Activated naive CD4-positive, alpha-beta T cell treated with anti-CD3 and anti-CD28 coated beads, Interleukin-2, amount 50 U/mL, for 24 hours (primary cell): ENCODE measurements at regions not wholly inside any gene's neighbourhood (a gene's known extent, or its start where the extent isn't known, plus 50 kb on each side); places are given as distances from the start of the nearest gene placed in this dataset.

Experiments
- H3K27ac Mint-ChIP-seq: one replicate; pipeline ENCODE4 v1.8.0; 2021; ENCODE audit warnings: mild to moderate bottlenecking, mixed read lengths
- H3K27me3 Mint-ChIP-seq: one replicate; pipeline ENCODE4 v1.8.0; 2021; ENCODE audit warnings: mixed read lengths
- H3K36me3 Mint-ChIP-seq: one replicate; pipeline ENCODE4 v1.8.0; 2021; ENCODE audit warnings: mixed read lengths
- H3K4me1 Mint-ChIP-seq: one replicate; pipeline ENCODE4 v1.8.0; 2021; ENCODE audit warnings: mixed read lengths
- H3K4me3 Mint-ChIP-seq: one replicate; pipeline ENCODE4 v1.8.0; 2021; ENCODE audit warnings: mild to moderate bottlenecking, mixed read lengths
- H3K9me3 Mint-ChIP-seq: one replicate; pipeline ENCODE4 v1.8.0; 2021; ENCODE audit warnings: mixed read lengths

DNA sequence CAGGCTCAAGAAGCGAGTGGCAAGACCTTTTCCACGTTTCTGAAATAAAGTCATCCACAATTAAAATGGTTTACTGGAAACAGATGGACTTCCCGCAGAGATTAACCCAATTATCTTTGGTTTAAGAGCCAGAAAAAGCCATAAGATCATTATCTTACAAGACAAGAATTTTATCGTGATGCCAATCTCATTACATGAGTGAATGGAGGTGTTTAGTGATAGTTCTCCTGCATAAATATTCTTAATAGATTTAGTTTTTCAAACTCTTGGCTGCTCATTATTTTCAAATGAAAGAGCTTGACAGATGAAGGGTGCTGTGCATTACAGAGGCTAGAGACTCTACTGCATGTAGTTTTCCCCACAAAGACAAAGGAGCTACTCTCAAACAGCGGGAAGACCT lies 1028.4 kb upstream of the PIK3C3 start:
- H3K9me3 Mint-ChIP-seq, result peaks cover 5% of the 10 kb centered on the region
- H3K4me3 Mint-ChIP-seq, result no peak overlapping the region
- H3K36me3 Mint-ChIP-seq, result no peaks in the 10 kb centered on the region
- H3K27me3 Mint-ChIP-seq, result no peaks in the 10 kb centered on the region
- no peak overlapping the region for H3K27ac Mint-ChIP-seq
- no peaks in the 10 kb centered on the region for H3K4me1 Mint-ChIP-seq

DNA sequence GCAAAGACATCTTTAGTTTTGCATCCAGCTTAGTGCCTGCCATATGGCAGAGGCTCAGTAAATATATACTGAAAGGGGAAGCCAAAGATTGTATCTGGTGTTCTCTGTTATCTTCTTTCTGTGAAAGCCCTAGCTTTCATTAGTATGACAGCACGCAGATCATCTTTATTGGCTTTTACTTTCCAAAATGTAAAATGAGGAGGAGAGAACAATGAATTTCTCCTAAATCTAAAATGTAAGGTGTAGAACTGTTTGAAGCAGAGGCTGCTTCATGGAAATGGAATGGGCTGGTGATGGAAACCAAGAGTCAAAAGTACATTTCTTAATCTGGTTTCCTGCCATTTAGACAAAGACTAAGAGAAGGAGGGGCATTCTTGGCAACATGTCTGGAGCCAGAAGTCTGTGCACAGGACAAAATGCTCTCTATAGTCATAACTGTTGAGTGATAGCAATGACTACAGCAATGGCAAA lies 1029.9 kb upstream of the PIK3C3 start:
- no peak overlapping the region for H3K4me3 Mint-ChIP-seq
- no peak overlapping the region for H3K27ac Mint-ChIP-seq
- H3K9me3 Mint-ChIP-seq, result peaks cover 5% of the 10 kb centered on the region
- no peaks in the 10 kb centered on the region for H3K27me3 Mint-ChIP-seq
- no peaks in the 10 kb centered on the region for H3K36me3 Mint-ChIP-seq
- no peaks in the 10 kb centered on the region for H3K4me1 Mint-ChIP-seq

DNA sequence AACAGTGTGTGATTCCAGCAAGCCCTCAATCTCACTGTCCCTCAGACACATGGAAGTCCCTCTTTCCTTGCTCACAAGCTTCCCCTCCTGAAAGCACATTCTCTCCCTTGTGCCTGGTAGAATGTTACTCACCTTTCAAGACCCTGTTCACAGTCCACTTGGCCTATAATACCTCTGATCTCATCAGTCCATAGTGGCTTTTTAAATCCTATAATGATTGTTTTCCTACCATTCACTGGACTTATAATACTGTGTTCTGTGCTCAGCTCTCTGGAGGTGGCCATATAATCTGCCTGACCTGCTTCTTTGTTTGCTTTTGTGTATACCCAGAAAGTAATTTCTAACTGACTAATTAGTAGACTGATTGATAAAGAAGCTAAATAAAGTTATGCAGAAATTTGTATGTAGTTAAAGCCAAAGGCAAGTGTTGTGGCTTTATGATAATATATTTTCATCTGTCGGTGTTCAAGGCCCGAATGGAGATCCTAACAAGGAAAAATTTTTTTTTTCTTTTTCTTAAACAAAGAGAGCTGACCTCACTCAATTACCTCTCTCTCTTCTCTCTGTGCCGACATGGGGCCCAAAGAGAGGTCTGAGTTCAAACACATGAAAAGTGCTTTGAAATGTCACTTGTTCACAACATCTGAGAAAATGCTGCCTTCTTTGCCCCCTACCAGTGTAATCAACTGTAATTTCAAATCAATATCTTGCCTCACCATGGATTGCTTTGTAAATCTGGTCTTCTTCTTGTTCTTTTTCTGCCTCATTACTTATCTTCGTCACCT lies 1033.0 kb upstream of the PIK3C3 start:
- H3K27me3 Mint-ChIP-seq, result no peaks in the 10 kb centered on the region
- H3K4me1 Mint-ChIP-seq, result no peaks in the 10 kb centered on the region
- H3K9me3 Mint-ChIP-seq, result peaks cover 6% of the 10 kb centered on the region
- H3K36me3 Mint-ChIP-seq, result no peaks in the 10 kb centered on the region
- no peak overlapping the region for H3K4me3 Mint-ChIP-seq
- H3K27ac Mint-ChIP-seq, result no peak overlapping the region

DNA sequence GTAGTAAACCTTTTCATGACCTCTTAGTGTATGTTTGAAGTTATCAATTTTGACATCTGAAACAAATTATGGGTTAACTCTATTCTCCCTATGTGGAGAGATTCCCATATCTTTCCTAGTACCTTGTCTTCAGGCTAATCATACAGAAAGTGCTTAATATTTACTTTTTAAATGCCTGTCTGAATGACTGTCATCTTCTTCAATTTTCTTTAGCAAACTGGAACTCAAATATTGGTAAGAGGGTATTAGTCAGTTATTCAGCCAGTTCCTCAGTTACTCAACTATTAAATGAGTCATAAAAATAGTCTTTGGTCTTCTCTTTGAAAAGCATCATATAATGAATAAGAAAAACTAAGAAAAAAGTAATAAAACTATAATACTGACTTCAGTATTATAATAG lies 1038.0 kb upstream of the PIK3C3 start:
- Mint-ChIP-seq H3K27me3 (no peaks in the 10 kb centered on the region), H3K4me1 (no peaks in the 10 kb centered on the region), H3K4me3 (no peak overlapping the region)

DNA sequence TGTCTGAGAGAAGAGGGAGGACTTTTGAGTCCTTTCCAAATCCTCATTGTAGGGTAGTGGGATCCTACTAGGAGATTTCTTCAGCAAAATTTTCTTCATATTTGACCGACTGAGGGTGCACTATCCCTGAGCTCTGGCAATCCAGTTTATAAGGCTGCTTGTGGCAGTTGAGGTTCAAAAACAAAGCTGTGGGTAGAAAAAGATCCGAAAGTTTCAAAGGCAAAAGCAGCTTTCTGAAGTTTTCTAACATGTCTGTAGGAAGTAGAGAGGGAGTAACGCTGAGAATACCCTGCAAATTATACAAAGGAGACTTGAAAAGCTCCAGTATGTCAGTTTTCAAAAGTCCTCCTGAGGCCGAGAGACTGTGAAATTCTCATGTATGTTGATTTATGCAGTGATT lies 1039.3 kb upstream of the PIK3C3 start:
- H3K36me3 Mint-ChIP-seq, result no peaks in the 10 kb centered on the region
- H3K27me3 Mint-ChIP-seq, result no peaks in the 10 kb centered on the region
- H3K4me3 Mint-ChIP-seq, result no peak overlapping the region
- H3K27ac Mint-ChIP-seq, result no peak overlapping the region
- H3K9me3 Mint-ChIP-seq, result peaks cover 15% of the 10 kb centered on the region
- H3K4me1 Mint-ChIP-seq, result no peaks in the 10 kb centered on the region

More for the DNA sequence above, 1038.0 kb upstream of the PIK3C3 start:
- Mint-ChIP-seq H3K36me3 (no peaks in the 10 kb centered on the region), H3K9me3 (peaks cover 15% of the 10 kb centered on the region), H3K27ac (no peak overlapping the region)

DNA sequence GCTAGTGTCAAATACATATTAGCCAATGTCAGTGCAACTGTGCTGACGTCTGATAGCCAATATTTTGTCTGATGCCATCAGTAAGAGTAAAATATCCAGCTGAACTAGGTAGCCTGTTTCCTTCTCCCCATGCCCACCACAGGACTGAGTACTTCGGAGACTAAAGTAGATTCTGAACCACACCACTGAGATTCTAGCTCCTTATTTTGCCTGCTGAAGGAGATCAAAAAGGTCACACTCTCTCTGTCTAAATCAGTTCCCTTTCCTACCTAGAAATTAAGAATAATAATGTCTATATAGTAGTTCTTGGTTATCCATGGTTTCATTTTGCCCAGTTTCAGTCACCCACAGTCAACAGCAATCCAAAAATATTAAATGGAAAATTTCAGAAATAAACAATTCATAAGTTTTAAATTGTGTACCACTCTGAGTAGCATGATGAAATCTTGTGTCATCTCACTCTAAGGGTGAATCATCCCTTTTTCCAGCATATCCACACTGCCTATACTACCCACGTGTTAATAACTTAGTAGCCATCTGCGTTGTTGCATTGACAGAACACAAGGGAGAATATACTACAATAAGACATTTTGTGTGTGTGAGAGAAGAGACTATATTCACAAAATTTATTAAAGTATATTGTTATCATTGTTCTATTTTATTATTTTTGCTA lies 1043.3 kb upstream of the PIK3C3 start:
- no peak overlapping the region for H3K4me3 Mint-ChIP-seq
- H3K36me3 Mint-ChIP-seq, result no peaks in the 10 kb centered on the region
- H3K27me3 Mint-ChIP-seq, result no peaks in the 10 kb centered on the region
- H3K27ac Mint-ChIP-seq, result no peak overlapping the region
- H3K4me1 Mint-ChIP-seq, result no peaks in the 10 kb centered on the region
- peaks cover 6% of the 10 kb centered on the region for H3K9me3 Mint-ChIP-seq

DNA sequence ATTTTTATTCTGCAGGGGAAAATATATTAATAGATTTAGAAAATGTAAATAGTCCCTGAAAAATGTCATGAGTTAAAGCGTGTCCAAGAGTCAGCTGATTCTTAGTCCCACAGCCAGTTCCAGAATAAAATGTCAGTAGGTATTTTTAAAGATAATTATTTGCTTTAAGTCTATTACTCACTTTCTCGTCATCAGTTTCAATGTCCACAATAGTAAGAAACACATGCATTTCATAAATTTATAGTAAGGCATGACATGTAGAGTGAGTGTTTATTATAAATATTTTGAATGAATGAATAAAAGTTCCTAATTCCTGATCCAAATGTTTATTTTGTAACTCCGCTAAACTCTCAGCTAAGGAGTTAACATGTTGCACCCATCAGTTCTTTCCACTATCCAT lies 1044.0 kb upstream of the PIK3C3 start:
- Mint-ChIP-seq H3K36me3 (no peaks in the 10 kb centered on the region), H3K9me3 (no peaks in the 10 kb centered on the region), H3K4me3 (no peak overlapping the region), H3K27ac (no peak overlapping the region), H3K4me1 (no peaks in the 10 kb centered on the region), H3K27me3 (no peaks in the 10 kb centered on the region)

DNA sequence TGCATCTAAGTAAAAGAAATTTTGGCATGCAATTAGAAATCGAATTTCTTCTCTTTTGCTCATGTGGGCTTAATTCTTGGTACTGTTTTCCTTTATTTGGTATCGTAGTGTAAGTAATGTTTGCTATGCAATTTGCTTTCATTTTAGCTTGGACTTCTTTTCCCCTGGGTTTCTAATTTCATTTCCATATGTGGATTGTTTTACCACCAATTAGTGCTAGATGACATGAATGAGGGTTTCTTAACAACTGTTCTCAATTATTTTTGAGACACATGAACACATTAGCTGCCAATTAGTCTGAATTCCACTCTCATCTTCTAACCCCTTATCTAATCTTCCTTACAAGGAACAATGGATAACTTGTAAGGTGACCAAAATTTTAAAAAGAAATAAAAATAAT lies 1047.2 kb upstream of the PIK3C3 start:
- Mint-ChIP-seq H3K36me3 (no peaks in the 10 kb centered on the region), H3K4me3 (no peak overlapping the region), H3K27ac (no peak overlapping the region), H3K27me3 (no peaks in the 10 kb centered on the region), H3K4me1 (no peaks in the 10 kb centered on the region), H3K9me3 (no peaks in the 10 kb centered on the region)

DNA sequence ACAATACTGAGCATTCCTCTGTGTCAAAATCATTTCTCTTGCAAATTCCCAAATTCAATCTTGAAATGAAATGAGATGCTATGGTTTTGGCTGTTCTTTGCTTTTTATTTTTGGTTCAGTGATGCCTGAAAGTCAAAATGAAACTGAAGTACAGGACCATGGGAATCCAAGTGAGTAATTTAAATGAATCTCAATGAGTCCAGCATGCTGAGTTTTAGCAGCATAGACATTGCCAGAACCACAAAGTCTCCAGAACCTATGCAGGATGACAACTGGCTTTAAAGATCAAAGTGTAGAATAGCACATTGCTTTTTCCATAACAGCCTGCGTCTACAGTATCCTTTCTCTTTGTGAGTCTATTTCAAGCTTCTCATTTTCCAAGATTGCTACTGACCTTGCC lies 1050.7 kb upstream of the PIK3C3 start:
- Mint-ChIP-seq H3K27ac (no peak overlapping the region), H3K9me3 (no peaks in the 10 kb centered on the region), H3K27me3 (no peaks in the 10 kb centered on the region)

DNA sequence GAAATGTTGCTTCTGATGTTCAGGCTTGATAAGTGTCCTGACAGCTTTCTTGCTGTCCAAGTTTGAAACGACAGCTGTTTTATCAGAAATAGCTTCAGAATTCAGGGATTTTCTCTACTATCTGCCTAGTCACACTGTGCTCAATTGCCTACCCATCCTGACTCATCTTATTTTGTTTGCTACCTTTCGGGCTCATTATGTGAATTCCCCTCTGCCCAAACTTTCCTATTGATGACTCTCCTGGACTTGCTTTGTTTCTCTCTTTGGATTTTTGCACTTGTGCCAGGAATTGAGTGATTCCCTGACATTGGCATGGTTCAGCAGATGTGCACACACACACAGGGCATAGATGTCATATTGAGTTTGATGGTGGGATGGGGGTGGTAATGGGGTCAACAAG lies 1052.6 kb upstream of the PIK3C3 start:
- Mint-ChIP-seq H3K4me3 (no peak overlapping the region), H3K27ac (no peak overlapping the region), H3K36me3 (no peaks in the 10 kb centered on the region), H3K4me1 (no peaks in the 10 kb centered on the region), H3K9me3 (no peaks in the 10 kb centered on the region), H3K27me3 (no peaks in the 10 kb centered on the region)

More for the DNA sequence above, 1050.7 kb upstream of the PIK3C3 start:
- H3K36me3 Mint-ChIP-seq, result no peaks in the 10 kb centered on the region
- H3K4me1 Mint-ChIP-seq, result no peaks in the 10 kb centered on the region
- no peak overlapping the region for H3K4me3 Mint-ChIP-seq

DNA sequence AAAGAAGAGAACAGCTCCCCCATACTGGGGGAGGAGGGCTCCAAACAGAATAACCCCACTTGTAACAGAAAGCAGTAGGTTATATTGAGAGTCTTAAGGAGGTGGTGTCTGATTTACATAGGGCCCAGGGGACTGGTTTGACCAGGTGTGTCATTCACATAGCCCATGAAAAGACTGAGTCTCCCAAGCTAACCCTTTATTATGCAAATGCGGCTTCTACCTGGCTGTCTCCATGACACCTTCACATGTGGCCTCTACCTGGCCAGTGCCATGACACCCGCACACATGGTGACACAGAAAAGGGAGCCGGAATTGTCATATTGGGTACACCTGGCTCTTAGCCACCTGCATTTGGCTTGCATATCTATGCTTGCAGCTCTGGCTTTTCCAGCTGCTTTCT lies 1057.2 kb upstream of the PIK3C3 start:
- no peak overlapping the region for H3K27ac Mint-ChIP-seq
- H3K27me3 Mint-ChIP-seq, result no peaks in the 10 kb centered on the region
- H3K4me3 Mint-ChIP-seq, result no peak overlapping the region
- no peaks in the 10 kb centered on the region for H3K9me3 Mint-ChIP-seq
- no peaks in the 10 kb centered on the region for H3K36me3 Mint-ChIP-seq
- no peaks in the 10 kb centered on the region for H3K4me1 Mint-ChIP-seq

DNA sequence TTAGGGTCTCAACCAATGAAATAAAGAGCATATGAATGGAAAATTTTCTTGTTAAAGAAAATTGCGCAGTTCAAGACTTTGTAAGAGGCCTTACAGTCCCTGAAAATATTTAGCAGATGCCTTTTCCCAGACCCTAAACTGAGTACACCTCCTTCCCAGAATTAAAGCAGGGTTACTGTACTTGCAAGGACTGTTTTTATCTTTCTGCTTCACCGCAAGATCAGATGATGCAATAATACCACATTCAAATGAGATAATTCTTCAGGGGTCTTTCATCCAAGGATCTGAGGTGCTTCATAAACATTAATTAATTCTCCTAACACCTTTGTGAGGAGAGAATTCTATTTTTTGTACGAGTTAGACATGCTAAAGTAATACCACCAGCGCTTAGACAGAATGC lies 1071.8 kb upstream of the PIK3C3 start:
- Mint-ChIP-seq H3K9me3 (no peaks in the 10 kb centered on the region), H3K27ac (no peak overlapping the region), H3K27me3 (no peaks in the 10 kb centered on the region), H3K4me1 (no peaks in the 10 kb centered on the region), H3K4me3 (no peak overlapping the region), H3K36me3 (no peaks in the 10 kb centered on the region)

DNA sequence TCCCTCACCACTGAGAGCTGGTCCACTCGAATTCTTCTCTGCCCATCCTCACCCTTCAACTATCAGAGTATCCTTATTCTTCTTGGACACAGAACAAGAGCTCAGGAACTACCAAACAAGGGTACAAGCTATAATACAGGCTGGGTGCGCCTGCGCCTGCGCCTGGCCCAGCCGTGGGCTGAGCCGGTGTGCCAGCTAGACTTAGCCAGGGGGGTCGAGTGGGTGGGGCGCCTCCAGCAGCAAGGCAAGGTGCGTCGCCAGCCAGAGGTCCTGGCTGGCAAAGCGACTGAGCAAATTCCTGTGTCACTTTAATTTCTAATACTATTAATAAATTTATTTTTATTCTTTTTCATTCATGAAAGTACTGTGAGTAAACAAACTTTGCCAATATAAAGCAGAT lies 1072.6 kb upstream of the PIK3C3 start:
- Mint-ChIP-seq H3K4me1 (no peaks in the 10 kb centered on the region), H3K36me3 (no peaks in the 10 kb centered on the region), H3K4me3 (no peak overlapping the region), H3K27me3 (no peaks in the 10 kb centered on the region), H3K27ac (no peak overlapping the region), H3K9me3 (no peaks in the 10 kb centered on the region)

DNA sequence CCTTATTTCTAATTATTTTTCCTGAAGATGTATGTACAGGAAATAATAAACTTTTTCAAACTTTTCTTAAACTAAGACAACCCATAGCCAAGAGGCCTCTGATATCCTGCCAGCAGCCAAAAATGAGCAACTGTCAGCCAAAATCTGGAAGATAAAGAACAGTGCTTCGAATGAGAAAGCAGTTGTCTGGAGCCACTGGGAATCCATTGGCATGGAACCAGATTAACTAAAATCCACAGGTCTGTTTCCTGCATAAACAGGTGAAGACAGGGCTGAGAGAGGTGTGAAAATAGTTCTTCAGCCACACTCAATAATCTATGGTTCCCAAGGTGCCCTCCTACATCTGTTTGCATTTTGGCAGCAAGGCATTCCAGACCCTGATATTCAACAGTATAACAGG lies 1076.7 kb upstream of the PIK3C3 start:
- Mint-ChIP-seq H3K4me1 (no peaks in the 10 kb centered on the region), H3K27ac (no peak overlapping the region), H3K9me3 (no peaks in the 10 kb centered on the region), H3K36me3 (no peaks in the 10 kb centered on the region), H3K27me3 (no peaks in the 10 kb centered on the region), H3K4me3 (no peak overlapping the region)

DNA sequence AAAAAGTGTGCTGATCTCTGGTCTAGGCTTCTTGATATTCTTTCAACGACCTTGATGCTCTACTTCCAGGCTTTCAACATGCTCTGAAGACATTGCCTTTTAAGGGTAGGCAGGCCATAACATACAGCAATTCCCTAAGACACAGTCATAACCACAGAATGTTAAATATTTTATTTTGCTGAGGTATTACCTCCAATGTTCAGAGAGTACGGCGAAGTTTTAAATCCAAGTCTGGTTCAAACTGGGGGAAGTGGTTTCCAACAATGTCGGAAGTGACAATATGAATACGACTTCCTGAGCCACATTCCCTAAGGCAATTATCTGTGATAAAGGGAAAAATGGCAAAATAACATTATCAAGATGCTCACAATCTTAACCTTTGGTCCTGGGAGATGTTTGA lies 1077.9 kb upstream of the PIK3C3 start:
- Mint-ChIP-seq H3K4me3 (no peak overlapping the region), H3K27me3 (no peaks in the 10 kb centered on the region), H3K9me3 (no peaks in the 10 kb centered on the region), H3K36me3 (no peaks in the 10 kb centered on the region), H3K27ac (no peak overlapping the region), H3K4me1 (no peaks in the 10 kb centered on the region)

DNA sequence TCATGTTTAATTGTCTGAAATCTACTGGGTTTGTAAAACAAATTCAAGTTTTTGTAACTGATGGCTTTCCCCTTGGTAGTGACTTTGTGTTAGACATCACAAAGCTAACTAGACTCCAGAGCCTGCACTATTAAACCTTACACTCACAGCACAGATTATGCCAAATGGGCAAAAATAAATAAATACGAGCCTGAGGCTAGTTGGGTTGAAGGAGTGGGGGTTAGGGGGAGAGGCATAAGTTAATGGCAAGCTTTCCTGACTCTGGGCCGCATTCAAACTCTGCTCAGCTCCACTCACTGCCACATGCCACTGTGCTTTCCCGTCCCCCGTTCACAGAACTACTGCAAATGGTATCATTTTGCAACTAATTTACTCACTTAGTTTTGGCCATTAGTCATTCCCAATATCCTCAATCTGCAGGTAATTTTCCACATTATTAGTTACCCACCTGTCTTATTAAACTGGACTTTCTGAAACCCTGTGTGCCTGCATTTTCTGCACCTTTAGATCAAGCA lies 1079.9 kb upstream of the PIK3C3 start:
- Mint-ChIP-seq H3K27me3 (no peaks in the 10 kb centered on the region), H3K9me3 (no peaks in the 10 kb centered on the region), H3K27ac (no peak overlapping the region), H3K36me3 (no peaks in the 10 kb centered on the region), H3K4me3 (no peak overlapping the region), H3K4me1 (no peaks in the 10 kb centered on the region)
